SK-N-SH treated with all-trans-retinoic acid at 6 μM for 48 hours (cell line): ENCODE measurements at regions not wholly inside any gene's neighbourhood (a gene's known extent, or its start where the extent isn't known, plus 50 kb on each side); places are given as distances from the start of the nearest gene placed in this dataset.

Experiments used
- ARNTL ChIP-seq: fragments of 450-650 bp; formaldehyde crosslinking; IDR thresholded peaks from 2 replicates; pipeline ENCODE4 v1.5.0; 2020; ENCODE audit warnings: low read depth, mild to moderate bottlenecking, moderate library complexity, borderline replicate concordance
- ESRRG ChIP-seq: fragments of 250-450 bp; sonication (Bioruptor Pico); IDR thresholded peaks from 2 replicates; pipeline ENCODE4 v1.6.1; 2021; ENCODE audit warnings: mild to moderate bottlenecking
- ISL1 ChIP-seq: fragments of 250-450 bp; sonication (Bioruptor Pico); IDR thresholded peaks from 2 replicates; pipeline ENCODE4 v2.1.2; 2022; ENCODE audit warnings: mild to moderate bottlenecking, moderate library complexity
- PATZ1 ChIP-seq: fragments of 250-450 bp; sonication (Bioruptor Pico); IDR thresholded peaks from 2 replicates; pipeline ENCODE4 v1.8.0; 2020; ENCODE audit warnings: mild to moderate bottlenecking, moderate library complexity, borderline replicate concordance
- POU6F1 ChIP-seq: fragments of 250-450 bp; sonication (Bioruptor Pico); IDR thresholded peaks from 2 replicates; pipeline ENCODE4 v1.8.0; 2021; ENCODE audit warnings: low read depth, mild to moderate bottlenecking, moderate library complexity, borderline replicate concordance
- PPARA ChIP-seq: fragments of 250-450 bp; sonication (Bioruptor Pico); IDR thresholded peaks from 2 replicates; pipeline ENCODE4 v1.5.0; 2020; ENCODE audit warnings: mild to moderate bottlenecking, borderline replicate concordance
- RARB ChIP-seq: fragments of 250-450 bp; sonication (Bioruptor Pico); IDR thresholded peaks from 2 replicates; pipeline ENCODE4 v1.8.0; 2021; ENCODE audit warnings: mild to moderate bottlenecking, moderate library complexity
- TCF4 ChIP-seq: fragments of 250-450 bp; sonication (Bioruptor Pico); IDR thresholded peaks from 2 replicates; pipeline ENCODE4 v1.8.0; 2021; ENCODE audit warnings: mild to moderate bottlenecking, moderate library complexity, borderline replicate concordance
- ZFP3 ChIP-seq: fragments of 250-450 bp; sonication (Bioruptor Pico); IDR thresholded peaks from 2 replicates; pipeline ENCODE4 v1.5.0; 2020; ENCODE audit warnings: mild to moderate bottlenecking, moderate library complexity
- ZNF565 ChIP-seq: fragments of 450-650 bp; formaldehyde crosslinking; conservative IDR thresholded peaks from 2 replicates; pipeline ENCODE4 v1.5.0; 2020; ENCODE audit warnings: low read depth, mild to moderate bottlenecking, moderate library complexity
- ZNF70 ChIP-seq: fragments of 450-650 bp; formaldehyde crosslinking; IDR thresholded peaks from 2 replicates; pipeline ENCODE4 v1.5.0; 2020; ENCODE audit warnings: mild to moderate bottlenecking, moderate library complexity
- ZNF8 ChIP-seq: fragments of 450-650 bp; formaldehyde crosslinking; IDR thresholded peaks from 2 replicates; pipeline ENCODE4 v1.5.0; 2020; ENCODE audit warnings: mild to moderate bottlenecking, moderate library complexity
- TF ChIP-seq, protein P1 (sequence below): fragments of 250-450 bp; sonication (Bioruptor Pico); IDR thresholded peaks from 2 replicates; pipeline ENCODE4 v1.5.1; 2020; ENCODE audit warnings: low read depth, mild to moderate bottlenecking, moderate library complexity

- TF ChIP-seq PATZ1 (CRISPR knock-in tag): no peak
- TF ChIP-seq ARNTL: no peak
- no peak for TF ChIP-seq ZNF565
- TF ChIP-seq PPARA (CRISPR knock-in tag): no peak
- no peak for TF ChIP-seq ZNF8 (CRISPR knock-in tag)
- no peak for TF ChIP-seq ZFP3
- TF ChIP-seq POU6F1: no peak
- no peak for TF ChIP-seq ISL1 (CRISPR knock-in tag)
- TF ChIP-seq, protein P1, sequence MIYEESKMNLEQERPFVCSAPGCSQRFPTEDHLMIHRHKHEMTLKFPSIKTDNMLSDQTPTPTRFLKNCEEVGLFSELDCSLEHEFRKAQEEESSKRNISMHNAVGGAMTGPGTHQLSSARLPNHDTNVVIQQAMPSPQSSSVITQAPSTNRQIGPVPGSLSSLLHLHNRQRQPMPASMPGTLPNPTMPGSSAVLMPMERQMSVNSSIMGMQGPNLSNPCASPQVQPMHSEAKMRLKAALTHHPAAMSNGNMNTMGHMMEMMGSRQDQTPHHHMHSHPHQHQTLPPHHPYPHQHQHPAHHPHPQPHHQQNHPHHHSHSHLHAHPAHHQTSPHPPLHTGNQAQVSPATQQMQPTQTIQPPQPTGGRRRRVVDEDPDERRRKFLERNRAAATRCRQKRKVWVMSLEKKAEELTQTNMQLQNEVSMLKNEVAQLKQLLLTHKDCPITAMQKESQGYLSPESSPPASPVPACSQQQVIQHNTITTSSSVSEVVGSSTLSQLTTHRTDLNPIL (CRISPR knock-in tag): no peak
- no peak for TF ChIP-seq ESRRG
- no peak for TF ChIP-seq ZNF70 (CRISPR knock-in tag)
- no peak for TF ChIP-seq TCF4
- TF ChIP-seq RARB (CRISPR knock-in tag): no peak
Measured at GRCh38 chr2:21658269-21658668, 534.5 kb downstream of the TDRD15 start.
